ENCODE measurements at regions not wholly inside any gene's neighbourhood (a gene's known extent, or its start where the extent isn't known, plus 50 kb on each side); places are given as distances from the start of the nearest gene placed in this dataset.

DNA sequence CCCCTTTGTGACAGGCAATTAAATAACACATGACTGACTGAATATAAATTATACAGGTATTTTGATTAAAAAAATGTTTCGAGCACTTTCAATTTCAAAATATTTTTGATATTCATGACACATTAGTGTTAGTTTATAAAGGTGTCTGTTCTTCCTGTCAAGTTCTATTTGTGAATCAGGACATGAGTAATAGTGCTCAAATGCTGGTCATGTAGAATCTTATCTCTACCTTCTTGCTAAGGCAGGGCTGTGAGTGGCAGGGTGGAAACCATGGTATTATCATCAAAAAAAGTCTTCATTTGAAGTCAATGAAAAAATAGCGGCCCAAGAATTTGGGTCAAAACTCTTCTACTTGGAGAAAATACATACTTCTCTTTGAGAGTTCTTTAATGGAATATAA lies 250.2 kb downstream of the DACT1 start:
- no peaks in the 10 kb centered on the region for H3K9me3 ChIP-seq (replicated peaks)

DNA sequence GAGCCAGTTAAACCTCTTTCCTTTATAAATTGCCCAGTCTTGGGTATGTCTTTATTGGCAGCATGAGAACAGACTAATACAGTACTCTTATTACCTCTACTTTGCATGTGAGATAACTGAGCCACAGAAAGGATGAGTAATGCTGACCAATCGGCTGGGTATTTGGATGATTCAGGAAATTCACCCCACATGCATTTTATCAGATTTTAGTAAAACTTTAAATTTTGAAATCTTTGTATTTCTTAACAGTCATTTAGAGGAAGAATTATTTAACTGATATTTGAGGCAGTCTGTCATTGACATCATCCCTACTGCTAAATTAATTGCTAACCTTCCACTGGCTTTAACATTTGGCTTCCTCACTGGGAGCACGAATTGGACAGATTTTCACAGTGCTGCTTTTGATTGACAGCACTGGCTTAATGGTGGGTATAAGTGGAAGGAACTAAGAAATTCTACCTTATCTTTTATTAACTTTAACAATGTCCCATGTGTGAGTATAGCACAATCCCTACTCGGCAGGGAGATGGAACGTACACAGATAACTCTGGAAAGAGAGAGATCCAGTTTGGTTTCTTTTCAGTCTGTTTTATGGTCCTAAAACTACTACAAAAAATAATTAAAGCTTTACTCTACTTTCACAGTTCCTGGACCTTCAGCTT lies 261.0 kb downstream of the DACT1 start:
- no peak overlapping the region for H3K4me3 ChIP-seq
- peak overlapping the region; percentile 38 for H3K27ac ChIP-seq (replicated peaks)
- no peak for DNase-seq
- no peaks in the 10 kb centered on the region for H3K4me1 ChIP-seq
- TF ChIP-seq, protein P1, sequence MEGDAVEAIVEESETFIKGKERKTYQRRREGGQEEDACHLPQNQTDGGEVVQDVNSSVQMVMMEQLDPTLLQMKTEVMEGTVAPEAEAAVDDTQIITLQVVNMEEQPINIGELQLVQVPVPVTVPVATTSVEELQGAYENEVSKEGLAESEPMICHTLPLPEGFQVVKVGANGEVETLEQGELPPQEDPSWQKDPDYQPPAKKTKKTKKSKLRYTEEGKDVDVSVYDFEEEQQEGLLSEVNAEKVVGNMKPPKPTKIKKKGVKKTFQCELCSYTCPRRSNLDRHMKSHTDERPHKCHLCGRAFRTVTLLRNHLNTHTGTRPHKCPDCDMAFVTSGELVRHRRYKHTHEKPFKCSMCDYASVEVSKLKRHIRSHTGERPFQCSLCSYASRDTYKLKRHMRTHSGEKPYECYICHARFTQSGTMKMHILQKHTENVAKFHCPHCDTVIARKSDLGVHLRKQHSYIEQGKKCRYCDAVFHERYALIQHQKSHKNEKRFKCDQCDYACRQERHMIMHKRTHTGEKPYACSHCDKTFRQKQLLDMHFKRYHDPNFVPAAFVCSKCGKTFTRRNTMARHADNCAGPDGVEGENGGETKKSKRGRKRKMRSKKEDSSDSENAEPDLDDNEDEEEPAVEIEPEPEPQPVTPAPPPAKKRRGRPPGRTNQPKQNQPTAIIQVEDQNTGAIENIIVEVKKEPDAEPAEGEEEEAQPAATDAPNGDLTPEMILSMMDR (IDR thresholded peaks at IDR 0.05; ENCODE audit: borderline replicate concordance) = no peak
- intact Hi-C loops (cut with micrococcal nuclease) = no loop called here
- no peaks in the 10 kb centered on the region for H3K9me3 ChIP-seq (replicated peaks)
- no peaks in the 10 kb centered on the region for H3K36me3 ChIP-seq
- no peaks in the 10 kb centered on the region for H3K27me3 ChIP-seq (ENCODE audit: low read depth)

More for the DNA sequence above, 250.2 kb downstream of the DACT1 start:
- TF ChIP-seq, protein P1 (IDR thresholded peaks at IDR 0.05; ENCODE audit: borderline replicate concordance) = no peak
- Histone ChIP-seq H3K4me3 (no peak overlapping the region), H3K27me3 (ENCODE audit: low read depth) (no peaks in the 10 kb centered on the region), H3K27ac (replicated peaks) (no peak overlapping the region), H3K4me1 (no peaks in the 10 kb centered on the region), H3K36me3 (no peaks in the 10 kb centered on the region)
- intact Hi-C loops (cut with micrococcal nuclease) = no loop called here
- no peak for DNase-seq

DNA sequence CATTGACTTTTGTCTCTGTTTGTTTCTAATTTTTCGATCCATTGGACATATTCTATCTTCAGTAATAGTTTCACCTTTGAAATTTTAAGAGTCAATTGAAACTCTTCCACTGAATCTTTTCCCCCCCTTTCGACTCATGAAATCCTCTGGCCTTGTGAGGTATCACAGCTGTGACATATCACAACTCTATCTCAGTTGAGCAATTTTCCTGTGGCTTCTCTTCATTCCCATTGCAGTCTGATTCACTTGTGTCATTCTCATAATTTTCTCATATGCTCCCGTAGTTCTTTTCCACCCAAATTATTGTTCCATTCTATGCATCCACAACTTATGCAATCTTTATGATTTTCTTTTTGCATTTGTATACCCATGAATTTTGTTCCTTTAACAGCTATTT lies 261.6 kb downstream of the DACT1 start:
- peak overlapping the region; percentile 38 for H3K27ac ChIP-seq (replicated peaks)
- H3K4me1 ChIP-seq = no peaks in the 10 kb centered on the region
- no peaks in the 10 kb centered on the region for H3K36me3 ChIP-seq
- no peaks in the 10 kb centered on the region for H3K9me3 ChIP-seq (replicated peaks)
- H3K27me3 ChIP-seq (ENCODE audit: low read depth) = no peaks in the 10 kb centered on the region
- no peak overlapping the region for H3K4me3 ChIP-seq
- TF ChIP-seq, protein P1 (IDR thresholded peaks at IDR 0.05; ENCODE audit: borderline replicate concordance) = no peak
- intact Hi-C loops (cut with micrococcal nuclease) = no loop called here
- no peak for DNase-seq

DNA sequence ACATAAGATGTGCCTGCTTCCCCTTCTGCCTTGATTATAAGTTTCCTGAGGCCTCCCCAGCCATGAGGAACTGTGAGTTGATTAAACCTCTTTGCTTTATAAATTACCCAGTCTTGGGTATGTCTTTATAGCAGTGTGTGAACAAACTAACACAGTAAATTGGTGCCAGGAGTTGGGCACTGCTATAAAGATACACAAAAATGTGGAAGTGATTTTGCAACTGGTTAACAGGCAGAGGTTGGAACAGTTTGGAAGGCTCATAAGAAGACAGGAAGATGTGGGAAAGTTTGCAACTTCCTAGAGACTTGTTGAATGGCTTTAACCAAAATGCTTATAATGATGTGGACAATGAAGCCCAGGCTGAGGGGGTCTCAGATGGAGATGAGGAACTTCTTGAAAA lies 264.1 kb downstream of the DACT1 start:
- Histone ChIP-seq H3K9me3 (replicated peaks) (no peaks in the 10 kb centered on the region), H3K4me3 (no peak overlapping the region), H3K36me3 (no peaks in the 10 kb centered on the region), H3K4me1 (no peaks in the 10 kb centered on the region), H3K27me3 (ENCODE audit: low read depth) (no peaks in the 10 kb centered on the region), H3K27ac (replicated peaks) (no peak overlapping the region)
- TF ChIP-seq, protein P1 (IDR thresholded peaks at IDR 0.05; ENCODE audit: borderline replicate concordance) = no peak
- DNase-seq = no peak
- intact Hi-C loops (cut with micrococcal nuclease) = no loop called here

DNA sequence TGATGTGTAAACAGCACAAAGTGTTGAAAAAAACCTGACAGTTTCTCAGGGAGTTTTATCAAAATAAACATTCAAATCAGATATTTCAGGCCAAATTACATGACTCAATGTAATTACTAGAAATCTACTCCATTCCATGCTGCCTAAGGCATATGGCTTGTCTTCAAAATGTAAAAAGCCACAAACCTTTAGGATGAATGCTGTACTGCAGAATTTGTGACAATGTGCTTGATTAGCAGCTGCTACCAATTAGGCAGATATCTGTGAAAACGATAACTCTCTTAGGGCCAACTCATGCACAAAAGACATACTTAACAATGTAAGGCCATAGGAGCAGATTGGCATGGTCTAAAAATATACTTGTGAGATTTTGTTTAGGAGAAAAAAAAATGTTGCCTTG lies 267.0 kb downstream of the DACT1 start:
- H3K4me3 ChIP-seq = no peak overlapping the region
- DNase-seq = no peak
- H3K27me3 ChIP-seq (ENCODE audit: low read depth) = no peaks in the 10 kb centered on the region
- H3K4me1 ChIP-seq = no peaks in the 10 kb centered on the region
- no peak overlapping the region for H3K27ac ChIP-seq (replicated peaks)
- TF ChIP-seq, protein P1 (IDR thresholded peaks at IDR 0.05; ENCODE audit: borderline replicate concordance) = no peak
- no peaks in the 10 kb centered on the region for H3K36me3 ChIP-seq
- no peaks in the 10 kb centered on the region for H3K9me3 ChIP-seq (replicated peaks)
- intact Hi-C loops (cut with micrococcal nuclease) = no loop called here

Data from left ventricle myocardium inferior (tissue), 1 donor.